IPS DF 19.7 (cell line): ENCODE measurements at regions not wholly inside any gene's neighbourhood (a gene's known extent, or its start where the extent isn't known, plus 50 kb on each side); places are given as distances from the start of the nearest gene placed in this dataset.

Experiments
- DNase-seq: peaks from one replicate; pipeline ENCODE4 v3.0.0-alpha.2; 2013; ENCODE audit warnings: low read depth, low spot score

DNA sequence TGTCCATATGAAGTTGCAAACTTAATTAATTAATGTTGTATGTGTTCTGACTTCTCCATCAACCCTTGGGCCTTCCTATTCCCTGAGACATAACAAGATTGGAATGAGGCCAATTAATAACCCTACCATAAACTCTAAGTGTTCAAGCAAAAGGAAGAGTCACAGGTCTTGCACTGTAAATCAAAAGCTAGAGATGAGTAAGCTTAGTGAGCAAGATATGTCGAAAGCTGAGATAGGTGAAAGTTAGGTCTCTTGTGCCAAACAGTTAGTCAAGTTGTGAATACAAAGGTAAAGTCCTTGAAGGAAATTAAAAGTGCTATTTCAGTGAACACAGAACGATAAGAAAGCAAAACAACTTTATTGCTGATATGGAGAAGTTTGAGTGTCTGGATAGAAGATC is 58.2 kb upstream of the GPRIN3 start:
- DNase-seq = no peak

DNA sequence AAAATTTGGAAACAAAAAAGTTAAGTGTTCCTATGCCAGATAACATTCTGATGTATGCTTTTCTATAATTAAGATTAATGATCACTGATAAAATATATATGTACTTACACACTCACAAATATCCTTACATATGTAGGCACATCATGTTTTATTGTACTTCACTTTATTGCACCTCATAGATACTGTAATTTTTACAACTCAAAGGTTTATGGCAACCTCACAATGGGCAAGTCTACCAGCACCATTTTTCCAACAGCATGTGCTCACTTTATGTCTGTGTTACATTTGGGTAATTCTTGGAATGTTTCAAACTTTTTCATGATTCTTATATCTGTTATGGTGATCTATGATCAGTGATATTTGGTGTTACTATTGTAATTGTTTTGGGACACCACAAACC is 57.8 kb upstream of the GPRIN3 start:
- no peak for DNase-seq

DNA sequence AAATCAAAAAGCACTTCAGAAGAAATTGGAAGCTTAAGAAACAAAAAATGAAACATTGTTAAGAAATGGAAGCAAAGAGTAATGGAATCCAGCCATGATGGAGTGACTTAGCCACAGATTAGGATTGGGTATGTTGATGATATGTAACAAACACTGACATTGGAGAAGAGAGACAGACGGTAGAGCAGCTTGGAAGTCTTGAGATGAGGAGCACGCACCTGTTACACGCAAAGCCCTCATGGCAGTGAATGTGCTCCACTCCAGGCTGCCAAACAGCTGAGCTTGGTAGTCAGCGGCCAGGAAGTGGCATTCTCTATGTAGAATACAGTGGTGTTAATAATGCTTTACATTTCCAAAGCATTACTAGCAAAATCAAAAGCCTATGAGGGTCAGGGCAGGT is 56.9 kb upstream of the GPRIN3 start:
- DNase-seq = no peak

DNA sequence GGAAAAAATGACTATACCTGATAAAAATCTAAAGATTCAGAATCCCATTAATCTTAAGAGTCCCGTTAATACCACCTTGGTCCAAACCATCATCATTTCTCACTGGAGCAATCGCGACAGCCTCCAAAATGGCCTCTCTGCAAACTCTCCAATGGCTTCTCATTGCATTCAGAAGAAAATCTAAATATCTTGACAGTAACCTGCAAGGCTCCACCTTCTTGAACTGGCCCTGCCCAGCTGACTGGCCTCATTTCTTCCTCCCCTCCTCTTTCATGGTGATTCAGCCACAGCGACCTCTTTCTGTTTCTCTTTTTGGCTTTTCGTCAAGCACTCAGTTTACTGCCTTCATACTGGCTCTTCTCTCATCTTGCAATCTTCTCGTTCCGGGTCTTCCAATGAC is 56.2 kb upstream of the GPRIN3 start:
- DNase-seq = no peak

DNA sequence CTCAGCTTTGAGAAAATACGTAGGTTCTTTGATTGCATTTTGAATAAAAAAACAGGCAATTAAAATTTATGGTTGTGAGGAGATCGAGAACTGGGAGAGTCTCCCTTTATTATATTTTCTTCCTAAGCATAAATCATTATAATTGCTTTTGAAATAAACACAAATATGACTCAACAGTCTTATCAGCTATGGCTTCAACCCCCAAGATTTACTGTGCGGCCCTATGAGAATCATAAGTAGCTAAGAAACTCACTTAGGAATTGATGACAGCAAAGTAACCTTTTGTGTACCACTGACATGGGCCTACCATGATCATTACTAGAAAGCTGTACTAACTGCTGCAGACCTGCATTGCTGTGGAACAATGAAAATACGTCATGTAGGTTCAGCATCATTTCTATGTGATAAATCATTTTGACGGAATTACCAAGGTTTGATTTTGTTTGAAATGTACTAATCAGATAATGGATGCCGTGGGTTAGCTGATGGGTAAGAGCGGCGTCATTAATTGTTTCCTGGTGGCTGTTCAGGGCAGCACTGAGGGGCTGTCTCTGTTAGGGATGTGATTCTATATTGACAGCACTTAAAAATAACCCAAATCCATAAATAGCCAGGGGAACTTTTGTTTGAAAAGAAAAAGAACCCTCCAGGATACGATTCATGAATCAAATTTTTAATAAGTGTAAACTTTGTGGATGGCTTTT is 51.5 kb upstream of the GPRIN3 start:
- no peak for DNase-seq

DNA sequence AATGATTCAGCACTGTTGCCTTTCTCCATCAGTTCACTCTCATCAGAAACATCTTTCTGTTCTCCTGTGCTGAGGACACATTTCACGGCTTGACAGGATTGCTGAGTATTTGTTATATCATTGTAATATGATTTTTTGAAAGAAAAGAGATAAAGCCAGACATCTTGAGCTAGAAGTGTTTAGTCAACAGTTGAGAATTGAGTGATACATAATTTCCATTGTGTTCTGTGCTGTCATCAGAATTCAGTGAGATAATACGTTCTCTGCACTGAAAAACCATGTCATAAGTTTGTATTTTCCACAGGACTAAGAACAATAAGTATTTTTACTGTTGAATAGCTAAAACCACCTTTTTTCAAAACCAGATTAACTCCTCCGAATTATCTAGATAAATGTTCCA is 50.2 kb upstream of the GPRIN3 start:
- DNase-seq = no peak
